GM23248 (cell line): ENCODE measurements at regions not wholly inside any gene's neighbourhood (a gene's known extent, or its start where the extent isn't known, plus 50 kb on each side); places are given as distances from the start of the nearest gene placed in this dataset.
A peak's percentile ranks its signal among the peaks of the same experiment; 100 is the strongest.

Experiments used
- DNase-seq: peaks from one replicate; pipeline ENCODE4 v3.0.0-alpha.2; 2015
- H2AFZ ChIP-seq: fragments of 200-600 bp; sonication (generic); 2 replicates; pipeline ENCODE4 v1.6.1; 2016; ENCODE audit warnings: antibody characterized with exemption
- H3F3A ChIP-seq: fragments of 200-600 bp; sonication (generic); 2 replicates; pipeline ENCODE4 v1.6.1; 2016; ENCODE audit warnings: mild to moderate bottlenecking, antibody characterized with exemption, mixed run types; ENCODE audit not compliant: insufficient read depth
- H3K27ac ChIP-seq: fragments of 200-600 bp; sonication (generic); 2 replicates; pipeline ENCODE4 v1.5.1; 2016; ENCODE audit warnings: mild to moderate bottlenecking
- H3K27me3 ChIP-seq: fragments of 200-600 bp; sonication (generic); replicated peaks from 2 replicates; pipeline ENCODE4 v1.6.1; 2016; ENCODE audit warnings: mild to moderate bottlenecking; ENCODE audit not compliant: insufficient read depth
- H3K36me3 ChIP-seq: fragments of 200-600 bp; sonication (generic); 2 replicates; pipeline ENCODE4 v1.6.1; 2016; ENCODE audit warnings: low read depth, mild to moderate bottlenecking
- H3K4me1 ChIP-seq: fragments of 200-600 bp; sonication (generic); 2 replicates; pipeline ENCODE4 v1.6.1; 2016; ENCODE audit warnings: mild to moderate bottlenecking; ENCODE audit not compliant: insufficient read depth
- H3K4me2 ChIP-seq: fragments of 200-600 bp; sonication (generic); one replicate; pipeline ENCODE4 v1.6.1; 2016; ENCODE audit warnings: mild to moderate bottlenecking; ENCODE audit not compliant: unreplicated experiment
- H3K4me3 ChIP-seq: fragments of 200-600 bp; sonication (generic); 2 replicates; pipeline ENCODE4 v1.5.1; 2016; ENCODE audit warnings: mild to moderate bottlenecking
- H3K79me2 ChIP-seq: fragments of 200-600 bp; sonication (generic); 2 replicates; pipeline ENCODE4 v1.6.1; 2016; ENCODE audit warnings: mild to moderate bottlenecking; ENCODE audit not compliant: insufficient read depth
- H3K9ac ChIP-seq: fragments of 200-600 bp; sonication (generic); 2 replicates; pipeline ENCODE4 v1.6.1; 2016; ENCODE audit warnings: mild to moderate bottlenecking
- H3K9me2 ChIP-seq: fragments of 200-600 bp; sonication (generic); 2 replicates; pipeline ENCODE4 v1.6.1; 2016; ENCODE audit warnings: mixed run types, mild to moderate bottlenecking, moderate library complexity; ENCODE audit not compliant: insufficient read depth
- H3K9me3 ChIP-seq: fragments of 200-600 bp; sonication (generic); one replicate; pipeline ENCODE4 v1.6.1; 2017; ENCODE audit warnings: low read depth
- H4K20me1 ChIP-seq: fragments of 200-600 bp; sonication (generic); 2 replicates; pipeline ENCODE4 v1.6.0; 2016; ENCODE audit not compliant: insufficient read depth
- EZH2 ChIP-seq: fragments of 200-600 bp; sonication (generic); IDR thresholded peaks from 2 replicates; pipeline ENCODE4 v1.6.1; 2018; ENCODE audit warnings: antibody characterized with exemption, mild to moderate bottlenecking; ENCODE audit not compliant: insufficient read depth, poor library complexity, severe bottlenecking
- EZH2phosphoT487 ChIP-seq: fragments of 200-600 bp; sonication (generic); IDR thresholded peaks from 2 replicates; pipeline ENCODE4 v1.6.1; 2018; ENCODE audit warnings: antibody characterized with exemption, moderate library complexity, mild to moderate bottlenecking, low read depth; ENCODE audit not compliant: insufficient read depth
- WGBS, 2 experiments: methylation state at CpG; one replicate each; pipeline ENCODE4 v1.1.6; 2015 to 2017; ENCODE audit warnings: low lambda C conversion rate in 2 of 2, low coverage in 1 of 2; ENCODE audit errors: missing lambda C conversion rate in 2 of 2; 5-methylcytosine and 5-hydroxymethylcytosine counted together
- in situ Hi-C: fragments of 300-500 bp; cut with MboI; formaldehyde crosslinking; loops from 2 replicates; pipeline ENCODE4 v1.15.0; 2020

- in situ Hi-C loops, result no loop called here
- Histone ChIP-seq H3K4me3 (no peak overlapping the region), H3K9me2 (no peaks in the 10 kb centered on the region), H3F3A (no peaks in the 10 kb centered on the region), H3K36me3 (no peaks in the 10 kb centered on the region), H3K4me2 (no peak overlapping the region), H2AFZ (no peak overlapping the region), H4K20me1 (no peaks in the 10 kb centered on the region), H3K79me2 (no peaks in the 10 kb centered on the region), H3K27ac (no peak overlapping the region), H3K4me1 (no peaks in the 10 kb centered on the region), H3K9ac (no peak overlapping the region), H3K27me3 (no peaks in the 10 kb centered on the region), H3K9me3 (no peaks in the 10 kb centered on the region)
- DNase-seq, result no peak
- TF ChIP-seq EZH2phosphoT487, result no peak
- no peak for TF ChIP-seq EZH2
- 57 to 65% methylated on average over 2 of the region's 2 CpGs for WGBS, 2 experiments
Measured at GRCh38 chr14:42023452-42023851, 416.8 kb downstream of the LRFN5 start.

- WGBS, 2 experiments, result 71 to 77% methylated on average over 3 of the region's 3 CpGs
- H3K9me2 ChIP-seq, result no peaks in the 10 kb centered on the region
- DNase-seq, result no peak
Measured at GRCh38 chr14:42014301-42014700, 407.6 kb downstream of the LRFN5 start.

GRCh38 chr14:42013559-42013958, 406.9 kb downstream of the LRFN5 start:
- 22 to 27% methylated on average over 2 of the region's 2 CpGs for WGBS, 2 experiments
- H4K20me1 ChIP-seq, result no peaks in the 10 kb centered on the region
- H3K27me3 ChIP-seq, result no peaks in the 10 kb centered on the region
- TF ChIP-seq EZH2phosphoT487 (no peak), EZH2 (no peak)
- no peak overlapping the region for H2AFZ ChIP-seq
- no peaks in the 10 kb centered on the region for H3K36me3 ChIP-seq
- in situ Hi-C loops, result no loop called here
- no peaks in the 10 kb centered on the region for H3K9me2 ChIP-seq
- no peak overlapping the region for H3K9ac ChIP-seq
- H3K79me2 ChIP-seq, result no peaks in the 10 kb centered on the region
- no peaks in the 10 kb centered on the region for H3F3A ChIP-seq
- no peak overlapping the region for H3K4me3 ChIP-seq
- no peak overlapping the region for H3K4me2 ChIP-seq
- peak; percentile 6 for DNase-seq
- no peak overlapping the region for H3K27ac ChIP-seq
- no peaks in the 10 kb centered on the region for H3K4me1 ChIP-seq
- H3K9me3 ChIP-seq, result no peaks in the 10 kb centered on the region

More at GRCh38 chr14:42014301-42014700, 407.6 kb downstream of the LRFN5 start:
- no peaks in the 10 kb centered on the region for H3K9me3 ChIP-seq
- H2AFZ ChIP-seq, result no peak overlapping the region
- TF ChIP-seq EZH2, result no peak
- TF ChIP-seq EZH2phosphoT487, result no peak
- H3K27ac ChIP-seq, result no peak overlapping the region
- no peaks in the 10 kb centered on the region for H4K20me1 ChIP-seq
- H3K79me2 ChIP-seq, result no peaks in the 10 kb centered on the region
- H3K4me1 ChIP-seq, result no peaks in the 10 kb centered on the region
- H3K27me3 ChIP-seq, result no peaks in the 10 kb centered on the region
- no peaks in the 10 kb centered on the region for H3K36me3 ChIP-seq
- H3K4me2 ChIP-seq, result no peak overlapping the region
- no peak overlapping the region for H3K9ac ChIP-seq
- in situ Hi-C loops, result no loop called here
- H3F3A ChIP-seq, result no peaks in the 10 kb centered on the region
- H3K4me3 ChIP-seq, result no peak overlapping the region

GRCh38 chr14:42013153-42013552, 406.5 kb downstream of the LRFN5 start:
- no peak overlapping the region for H3K9ac ChIP-seq
- no peak overlapping the region for H3K27ac ChIP-seq
- H3K9me3 ChIP-seq, result no peaks in the 10 kb centered on the region
- H3K79me2 ChIP-seq, result no peaks in the 10 kb centered on the region
- H3K9me2 ChIP-seq, result no peaks in the 10 kb centered on the region
- H3K36me3 ChIP-seq, result no peaks in the 10 kb centered on the region
- DNase-seq, result no peak
- H3K27me3 ChIP-seq, result no peaks in the 10 kb centered on the region
- in situ Hi-C loops, result no loop called here
- H3K4me2 ChIP-seq, result no peak overlapping the region
- no peak overlapping the region for H3K4me3 ChIP-seq
- no peaks in the 10 kb centered on the region for H3K4me1 ChIP-seq
- TF ChIP-seq EZH2phosphoT487, result no peak
- no peak for TF ChIP-seq EZH2
- no peaks in the 10 kb centered on the region for H3F3A ChIP-seq
- no peak overlapping the region for H2AFZ ChIP-seq
- no peaks in the 10 kb centered on the region for H4K20me1 ChIP-seq

GRCh38 chr14:42011221-42011620, 404.5 kb downstream of the LRFN5 start:
- Histone ChIP-seq H3K9me3 (no peaks in the 10 kb centered on the region), H4K20me1 (no peaks in the 10 kb centered on the region), H3K9ac (no peak overlapping the region), H3K36me3 (no peaks in the 10 kb centered on the region), H3K27me3 (no peaks in the 10 kb centered on the region), H3K9me2 (no peaks in the 10 kb centered on the region), H3K79me2 (no peaks in the 10 kb centered on the region), H2AFZ (no peak overlapping the region), H3K4me1 (no peaks in the 10 kb centered on the region), H3K4me3 (no peak overlapping the region), H3K4me2 (no peak overlapping the region), H3F3A (no peaks in the 10 kb centered on the region), H3K27ac (no peak overlapping the region)
- 0 to 14% methylated on average over 1 of the region's 1 CpG for WGBS, 2 experiments
- DNase-seq, result no peak
- no peak for TF ChIP-seq EZH2
- no peak for TF ChIP-seq EZH2phosphoT487
- in situ Hi-C loops, result no loop called here
